SU-DHL-6 (cell line): ENCODE measurements at regions not wholly inside any gene's neighbourhood (a gene's known extent, or its start where the extent isn't known, plus 50 kb on each side); places are given as distances from the start of the nearest gene placed in this dataset.

ENCODE experiments used
- H2AFZ ChIP-seq: fragments of 200-600 bp; sonication (generic); 2 replicates; pipeline ENCODE4 v1.6.1; 2014; ENCODE audit warnings: low read depth, mild to moderate bottlenecking, moderate library complexity, mixed read lengths, antibody characterized with exemption, low read length; ENCODE audit not compliant: severe bottlenecking
- H3F3A ChIP-seq: fragments of 200-600 bp; shearing (Covaris generic); 2 replicates; pipeline ENCODE4 v1.6.0; 2016; ENCODE audit warnings: antibody characterized with exemption, mild to moderate bottlenecking; ENCODE audit not compliant: insufficient read depth
- H3K27ac ChIP-seq: fragments of 200-600 bp; sonication (generic); 2 replicates; pipeline ENCODE4 v1.5.1; 2016; ENCODE audit warnings: low read depth, mild to moderate bottlenecking, low read length, moderate library complexity, mixed read lengths
- H3K27me3 ChIP-seq: fragments of 200-600 bp; sonication (generic), shearing (Covaris generic); 2 replicates; pipeline ENCODE4 v1.6.0; 2014; ENCODE audit warnings: mild to moderate bottlenecking, low read length
- H3K36me3 ChIP-seq: fragments of 200-600 bp; sonication (generic); 2 replicates; pipeline ENCODE4 v1.6.1; 2014; ENCODE audit warnings: mild to moderate bottlenecking, low read length, mixed read lengths
- H3K4me2 ChIP-seq: fragments of 300-600, 200-600 bp; shearing (Covaris generic), sonication (generic); 2 replicates; pipeline ENCODE4 v1.6.0; 2014; ENCODE audit warnings: low read length, low read depth, mild to moderate bottlenecking; ENCODE audit not compliant: poor library complexity, severe bottlenecking
- H3K4me3 ChIP-seq: fragments of 200-600 bp; sonication (generic); 2 replicates; pipeline ENCODE4 v1.5.1; 2014; ENCODE audit warnings: antibody characterized with exemption, low read length, mild to moderate bottlenecking, mixed read lengths; ENCODE audit not compliant: insufficient read depth, poor library complexity, severe bottlenecking
- H3K79me2 ChIP-seq: fragments of 200-600 bp; sonication (generic); 2 replicates; pipeline ENCODE4 v1.6.1; 2014; ENCODE audit warnings: mild to moderate bottlenecking, low read length, moderate library complexity; ENCODE audit not compliant: insufficient read depth
- H3K9ac ChIP-seq: fragments of 200-600 bp; sonication (generic); 2 replicates; pipeline ENCODE4 v1.7.0; 2014; ENCODE audit warnings: mild to moderate bottlenecking, low read length
- H3K9me2 ChIP-seq: fragments of 200-600 bp; sonication (generic); replicated peaks from 2 replicates; pipeline ENCODE4 v1.6.1; 2014; ENCODE audit warnings: low read length; ENCODE audit not compliant: insufficient read depth
- H3K9me3 ChIP-seq: fragments of 200-600 bp; sonication (generic); 2 replicates; pipeline ENCODE4 v1.6.1; 2014; ENCODE audit warnings: low read length, mixed read lengths; ENCODE audit not compliant: insufficient read depth
- H4K20me1 ChIP-seq: fragments of 200-600 bp; sonication (generic); 2 replicates; pipeline ENCODE4 v1.6.1; 2014; ENCODE audit warnings: low read depth, mild to moderate bottlenecking, antibody characterized with exemption, low read length, moderate library complexity, mixed read lengths
- EZH2phosphoT487 ChIP-seq: fragments of 200-600 bp; sonication (generic), shearing (Covaris generic); conservative IDR thresholded peaks from 2 replicates; pipeline ENCODE4 v1.6.1; 2018; ENCODE audit warnings: mild to moderate bottlenecking, antibody characterized with exemption, low read length, moderate library complexity, mixed read lengths
- TF ChIP-seq, protein P1 (sequence below): fragments of 200-600 bp; sonication (generic); IDR thresholded peaks from one replicate; pipeline ENCODE4 v1.5.1; 2017; ENCODE audit warnings: antibody characterized with exemption, mild to moderate bottlenecking, low read length, moderate library complexity; ENCODE audit not compliant: insufficient read depth, poor library complexity, severe bottlenecking

DNA sequence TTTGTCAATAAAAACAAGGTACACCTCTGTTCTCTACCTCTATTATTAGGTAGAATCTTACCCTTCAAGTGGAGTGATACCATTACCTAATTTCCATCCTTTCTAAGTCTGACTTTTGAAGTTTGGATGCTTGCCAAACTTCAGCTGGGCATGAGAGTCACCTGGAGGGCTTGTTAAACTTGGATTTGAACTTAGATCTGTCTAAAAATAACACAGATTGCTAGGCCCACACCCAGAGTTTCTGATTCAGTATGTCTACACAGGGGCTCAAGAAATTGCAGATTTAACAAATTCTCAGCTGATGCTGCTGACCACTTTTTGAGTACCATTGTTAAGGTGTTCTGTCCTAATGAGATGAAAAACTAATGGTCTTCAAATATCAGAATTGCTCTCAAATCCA, 512.2 kb downstream of the LMO7 start:
- H3K4me3 ChIP-seq, result no peak overlapping the region
- H4K20me1 ChIP-seq, result no peaks in the 10 kb centered on the region
- no peaks in the 10 kb centered on the region for H3K27me3 ChIP-seq
- no peaks in the 10 kb centered on the region for H3K36me3 ChIP-seq
- H3K9ac ChIP-seq, result no peak overlapping the region
- no peak overlapping the region for H3K4me2 ChIP-seq
- TF ChIP-seq, protein P1, sequence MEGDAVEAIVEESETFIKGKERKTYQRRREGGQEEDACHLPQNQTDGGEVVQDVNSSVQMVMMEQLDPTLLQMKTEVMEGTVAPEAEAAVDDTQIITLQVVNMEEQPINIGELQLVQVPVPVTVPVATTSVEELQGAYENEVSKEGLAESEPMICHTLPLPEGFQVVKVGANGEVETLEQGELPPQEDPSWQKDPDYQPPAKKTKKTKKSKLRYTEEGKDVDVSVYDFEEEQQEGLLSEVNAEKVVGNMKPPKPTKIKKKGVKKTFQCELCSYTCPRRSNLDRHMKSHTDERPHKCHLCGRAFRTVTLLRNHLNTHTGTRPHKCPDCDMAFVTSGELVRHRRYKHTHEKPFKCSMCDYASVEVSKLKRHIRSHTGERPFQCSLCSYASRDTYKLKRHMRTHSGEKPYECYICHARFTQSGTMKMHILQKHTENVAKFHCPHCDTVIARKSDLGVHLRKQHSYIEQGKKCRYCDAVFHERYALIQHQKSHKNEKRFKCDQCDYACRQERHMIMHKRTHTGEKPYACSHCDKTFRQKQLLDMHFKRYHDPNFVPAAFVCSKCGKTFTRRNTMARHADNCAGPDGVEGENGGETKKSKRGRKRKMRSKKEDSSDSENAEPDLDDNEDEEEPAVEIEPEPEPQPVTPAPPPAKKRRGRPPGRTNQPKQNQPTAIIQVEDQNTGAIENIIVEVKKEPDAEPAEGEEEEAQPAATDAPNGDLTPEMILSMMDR, result no peak
- no peak for TF ChIP-seq EZH2phosphoT487
- H3K27ac ChIP-seq, result no peak overlapping the region
- no peaks in the 10 kb centered on the region for H3K9me2 ChIP-seq
- H3F3A ChIP-seq, result no peaks in the 10 kb centered on the region
- H2AFZ ChIP-seq, result no peak overlapping the region
- H3K79me2 ChIP-seq, result no peaks in the 10 kb centered on the region
- no peaks in the 10 kb centered on the region for H3K9me3 ChIP-seq

DNA sequence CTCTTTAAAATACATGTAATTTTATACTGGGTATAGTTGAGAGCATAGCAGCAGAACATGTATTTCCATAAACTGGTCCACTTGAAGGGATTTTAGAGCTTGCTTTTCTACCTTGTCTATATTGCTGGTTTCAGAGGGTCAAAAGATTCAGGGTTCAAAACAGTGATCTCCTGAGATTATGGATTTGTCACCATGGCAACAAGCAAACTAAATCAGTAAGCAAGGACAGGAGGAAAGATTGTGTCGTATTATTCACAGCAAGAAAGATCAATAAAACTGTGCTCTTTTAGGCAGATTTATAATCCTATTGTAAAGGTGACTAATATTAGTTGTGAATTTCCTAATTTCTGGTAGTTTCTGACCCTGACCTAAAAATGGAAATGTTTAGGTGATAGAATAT, 496.4 kb downstream of the LMO7 start:
- Histone ChIP-seq H3K9me3 (no peaks in the 10 kb centered on the region), H3K27me3 (no peaks in the 10 kb centered on the region)

DNA sequence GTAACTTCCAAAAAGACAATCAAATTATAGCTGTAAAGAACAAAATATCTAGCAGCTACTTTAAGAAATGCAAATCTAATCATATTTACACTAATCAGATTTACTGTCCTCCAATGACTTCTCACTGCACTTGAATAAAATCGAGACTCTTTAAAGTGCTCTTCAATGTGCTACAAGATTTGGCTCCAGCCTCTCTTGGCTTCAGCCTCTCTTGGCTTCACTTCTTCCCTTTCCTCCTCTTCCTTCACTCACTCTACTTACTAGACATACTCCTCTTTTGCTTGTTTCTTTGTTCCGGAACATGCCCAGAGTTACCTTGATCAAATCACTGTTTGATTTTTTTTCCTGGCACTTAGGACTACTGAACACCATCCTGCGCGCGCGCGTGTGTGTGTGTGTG, 495.4 kb downstream of the LMO7 start:
- Histone ChIP-seq H3K9ac (no peak overlapping the region), H3K27me3 (no peaks in the 10 kb centered on the region), H3K4me3 (no peak overlapping the region), H3F3A (no peaks in the 10 kb centered on the region), H2AFZ (no peak overlapping the region), H3K27ac (no peak overlapping the region), H3K9me3 (no peaks in the 10 kb centered on the region), H4K20me1 (no peaks in the 10 kb centered on the region), H3K4me2 (no peak overlapping the region), H3K79me2 (no peaks in the 10 kb centered on the region), H3K36me3 (no peaks in the 10 kb centered on the region), H3K9me2 (no peaks in the 10 kb centered on the region)
- no peak for TF ChIP-seq EZH2phosphoT487
- TF ChIP-seq, protein P1, result no peak

More for the DNA sequence above, 496.4 kb downstream of the LMO7 start:
- Histone ChIP-seq H3K9me2 (no peaks in the 10 kb centered on the region), H3K27ac (no peak overlapping the region), H4K20me1 (no peaks in the 10 kb centered on the region), H3K4me3 (no peak overlapping the region), H3K4me2 (no peak overlapping the region), H3F3A (no peaks in the 10 kb centered on the region), H3K36me3 (no peaks in the 10 kb centered on the region), H3K9ac (no peak overlapping the region), H2AFZ (no peak overlapping the region), H3K79me2 (no peaks in the 10 kb centered on the region)
- TF ChIP-seq, protein P1, result no peak
- no peak for TF ChIP-seq EZH2phosphoT487
